ENCODE measurements at regions not wholly inside any gene's neighbourhood (a gene's known extent, or its start where the extent isn't known, plus 50 kb on each side); places are given as distances from the start of the nearest gene placed in this dataset.
A peak's percentile ranks its signal among the peaks of the same experiment; 100 is the strongest.
"Not testable (repeated sequence)": the region's sequence is repeated elsewhere in the genome, so short reads cannot be mapped to it uniquely, and the experiment has no call there.

- no peak for DNase-seq
These were observed 56.7 kb upstream of the RAB6C start for GRCh38 chr2:129922571-129923264.

GRCh38 chr2:129923265-129924091, 56.0 kb upstream of the RAB6C start:
- peak; percentile 70 for DNase-seq

- DNase-seq, result not testable (repeated sequence)
These were observed 55.4 kb upstream of the RAB6C start for GRCh38 chr2:129924115-129924514.

DNA sequence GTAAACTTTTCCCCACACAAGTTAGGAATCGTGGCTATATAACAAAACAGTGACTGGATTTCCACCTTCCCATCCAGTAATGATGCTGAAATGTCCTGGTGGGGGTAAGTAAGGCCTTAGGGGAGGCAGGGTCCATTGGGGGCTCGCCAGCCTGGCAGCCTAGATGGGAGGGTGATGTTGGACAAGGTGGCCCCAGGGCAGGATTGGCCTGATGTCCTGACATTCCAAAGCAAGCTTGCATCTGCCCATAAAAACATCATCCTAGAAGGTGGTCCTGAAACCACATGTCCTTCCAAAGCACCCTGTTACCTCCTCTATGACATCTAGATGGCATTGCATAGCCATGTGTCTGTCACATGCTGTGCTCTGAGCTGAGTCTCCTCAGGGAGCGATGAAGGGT, 54.1 kb upstream of the RAB6C start:
- DNase-seq, result peak; percentile 15

DNA sequence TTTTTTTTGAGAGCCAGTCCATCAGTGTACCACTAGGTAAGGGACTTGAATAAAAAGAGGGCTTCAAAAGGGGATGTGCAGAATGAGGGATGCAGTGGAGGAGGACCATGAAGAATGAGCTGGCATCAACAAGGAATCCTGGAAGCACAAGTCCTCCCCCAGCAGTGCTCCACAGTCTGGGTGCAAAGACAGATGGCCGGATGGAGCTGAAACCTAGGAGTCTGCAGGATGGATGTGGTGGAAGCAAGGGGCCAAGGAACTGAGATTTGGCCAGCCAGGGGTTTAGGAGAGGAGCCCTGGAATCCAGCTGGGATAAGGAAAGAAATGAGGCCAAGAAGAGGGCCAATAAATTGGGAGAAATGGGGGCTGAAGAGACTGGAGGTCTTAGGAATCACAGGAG, 51.8 kb upstream of the RAB6C start:
- no peak for DNase-seq

DNA sequence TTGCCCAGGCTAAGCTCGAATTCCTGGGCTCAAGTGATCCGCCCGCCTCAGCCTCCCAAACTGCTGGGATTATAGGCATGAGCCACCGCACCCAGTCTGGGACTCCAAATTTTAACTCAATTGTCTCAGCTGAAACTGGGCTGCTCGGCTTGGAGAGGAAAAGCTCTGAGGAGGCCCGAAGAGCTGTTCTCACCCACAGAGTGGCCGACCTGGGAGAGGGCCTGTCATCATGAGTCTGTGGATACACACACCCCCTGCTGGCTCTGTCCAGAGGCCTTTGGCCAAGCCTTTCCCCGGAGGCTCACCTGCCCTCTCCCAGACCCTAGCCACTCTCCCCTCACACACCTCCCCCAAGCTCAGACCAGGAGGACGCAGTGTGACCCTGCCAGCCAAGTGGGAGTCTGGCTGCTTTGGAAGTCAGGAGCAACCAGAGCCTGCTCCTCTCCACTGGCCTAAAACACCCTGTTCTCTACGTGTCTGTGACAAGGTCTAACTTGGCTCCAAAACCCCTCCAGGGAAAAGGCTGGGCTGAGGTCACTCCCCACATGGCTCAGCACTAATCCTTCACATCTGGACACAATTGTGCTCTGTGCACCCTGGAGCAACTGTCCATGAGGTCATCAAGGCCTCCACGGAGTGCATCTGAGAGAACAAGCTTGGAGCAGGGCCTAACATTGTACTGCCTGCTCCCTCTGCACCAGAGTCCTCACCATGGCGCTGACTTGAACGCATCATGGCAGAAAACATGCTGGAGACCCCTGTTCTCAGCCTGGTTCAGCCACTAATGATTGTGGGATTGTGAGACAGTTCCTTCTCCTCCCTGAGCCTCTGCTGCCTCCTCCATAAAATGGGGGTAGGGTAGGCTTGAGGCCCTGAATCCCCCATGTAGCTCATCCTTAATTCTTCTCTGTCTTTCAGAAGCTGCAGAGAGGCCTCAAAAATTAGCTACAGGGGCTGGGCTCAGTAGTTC, 49.9 kb upstream of the RAB6C start:
- DNase-seq, result peak; percentile 66
